22Rv1 (cell line): ENCODE measurements at regions not wholly inside any gene's neighbourhood (a gene's known extent, or its start where the extent isn't known, plus 50 kb on each side); places are given as distances from the start of the nearest gene placed in this dataset.

ENCODE experiments used
- CTCF ChIP-seq: fragments of 450-650 bp; IDR thresholded peaks from 2 replicates; pipeline ENCODE4 v1.5.1; 2017; ENCODE audit warnings: mild to moderate bottlenecking
- ZFX ChIP-seq: fragments of 450-650 bp; IDR thresholded peaks from 2 replicates; pipeline ENCODE4 v1.6.1; 2017; ENCODE audit warnings: antibody characterized with exemption, borderline replicate concordance

GRCh38 chr2:226306969-226307368 lies 492.7 kb downstream of the IRS1 start:
- no peak for TF ChIP-seq CTCF
- TF ChIP-seq ZFX, result no peak
